Testis (tissue), 2 donors: ENCODE measurements at regions not wholly inside any gene's neighbourhood (a gene's known extent, or its start where the extent isn't known, plus 50 kb on each side); places are given as distances from the start of the nearest gene placed in this dataset.

ENCODE experiments used
- POLR2A ChIP-seq: fragments of 450-650 bp; IDR thresholded peaks from one replicate; pipeline ENCODE4 v1.6.1; 2017; ENCODE audit warnings: antibody characterized with exemption, mild to moderate bottlenecking, moderate library complexity
- TF ChIP-seq, protein P1 (sequence below), 3 experiments: fragments of 450-650 bp in 2 of 3; fragments of 200-600 bp in 1 of 3; sonication (generic) in 1 of 3; IDR thresholded peaks; one replicate each; pipeline ENCODE4 v1.5.1; 2016 to 2019; ENCODE audit warnings: antibody characterized with exemption in 3 of 3, mild to moderate bottlenecking in 2 of 3, moderate library complexity in 1 of 3

GRCh38 chr3:102660653-102661052, 225.8 kb downstream of the ZPLD1 start:
- TF ChIP-seq, protein P1, sequence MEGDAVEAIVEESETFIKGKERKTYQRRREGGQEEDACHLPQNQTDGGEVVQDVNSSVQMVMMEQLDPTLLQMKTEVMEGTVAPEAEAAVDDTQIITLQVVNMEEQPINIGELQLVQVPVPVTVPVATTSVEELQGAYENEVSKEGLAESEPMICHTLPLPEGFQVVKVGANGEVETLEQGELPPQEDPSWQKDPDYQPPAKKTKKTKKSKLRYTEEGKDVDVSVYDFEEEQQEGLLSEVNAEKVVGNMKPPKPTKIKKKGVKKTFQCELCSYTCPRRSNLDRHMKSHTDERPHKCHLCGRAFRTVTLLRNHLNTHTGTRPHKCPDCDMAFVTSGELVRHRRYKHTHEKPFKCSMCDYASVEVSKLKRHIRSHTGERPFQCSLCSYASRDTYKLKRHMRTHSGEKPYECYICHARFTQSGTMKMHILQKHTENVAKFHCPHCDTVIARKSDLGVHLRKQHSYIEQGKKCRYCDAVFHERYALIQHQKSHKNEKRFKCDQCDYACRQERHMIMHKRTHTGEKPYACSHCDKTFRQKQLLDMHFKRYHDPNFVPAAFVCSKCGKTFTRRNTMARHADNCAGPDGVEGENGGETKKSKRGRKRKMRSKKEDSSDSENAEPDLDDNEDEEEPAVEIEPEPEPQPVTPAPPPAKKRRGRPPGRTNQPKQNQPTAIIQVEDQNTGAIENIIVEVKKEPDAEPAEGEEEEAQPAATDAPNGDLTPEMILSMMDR (IDR thresholded peaks at IDR 0.05), result no peak
- TF ChIP-seq POLR2A, result no peak
